OCI-LY7 (cell line): ENCODE measurements at regions not wholly inside any gene's neighbourhood (a gene's known extent, or its start where the extent isn't known, plus 50 kb on each side); places are given as distances from the start of the nearest gene placed in this dataset.

Experiments
- BruUV-seq: library from RNA; stranded (reverse); fragments of 400-500 nt; replicated peaks from 2 replicates; lab custom pipeline; 2021; lab: Mats Ljungman, UMichigan
- CTCF ChIA-PET: fragments of 300-600 bp; sonication (Branson Sonifier 250); formaldehyde crosslinking; loops from one replicate; lab custom pipeline; 2022; ENCODE audit warnings: antibody characterized with exemption; ENCODE audit not compliant: unreplicated experiment; lab: Charles Lee
- POLR2A ChIA-PET: fragments of 300-600 bp; sonication (Branson Sonifier 250); formaldehyde crosslinking; loops from one replicate; lab custom pipeline; 2022; ENCODE audit warnings: antibody characterized with exemption; lab: Charles Lee
- DNase-seq: peaks from one replicate; pipeline ENCODE4 v3.0.0-alpha.2; 2015; ENCODE audit warnings: low spot score
- H2AFZ ChIP-seq: fragments of 200-600 bp; sonication (generic), shearing (Covaris generic); 2 replicates; pipeline ENCODE4 v1.6.1; 2014; ENCODE audit warnings: mild to moderate bottlenecking, antibody characterized with exemption, low read length, moderate library complexity
- H3K27ac ChIP-seq: fragments of 200-600 bp; sonication (generic); 2 replicates; pipeline ENCODE4 v1.5.1; 2014; ENCODE audit warnings: mixed run types, low read depth, mild to moderate bottlenecking, moderate library complexity, low read length, inconsistent platforms; ENCODE audit not compliant: poor library complexity, severe bottlenecking
- H3K36me3 ChIP-seq: fragments of 200-600 bp; sonication (generic); 2 replicates; pipeline ENCODE4 v1.6.1; 2014; ENCODE audit warnings: mild to moderate bottlenecking, antibody characterized with exemption, low read length, moderate library complexity, mixed read lengths; ENCODE audit not compliant: insufficient read depth
- H3K4me1 ChIP-seq: fragments of 200-600 bp; sonication (generic); 2 replicates; pipeline ENCODE4 v1.5.1; 2014; ENCODE audit warnings: mild to moderate bottlenecking, low read length; ENCODE audit not compliant: insufficient read depth, poor library complexity, severe bottlenecking
- H3K4me2 ChIP-seq: fragments of 200-600 bp; sonication (generic); 2 replicates; pipeline ENCODE4 v1.6.1; 2014; ENCODE audit warnings: mild to moderate bottlenecking, low read length
- H3K4me3 ChIP-seq: fragments of 200-600 bp; sonication (generic); 2 replicates; pipeline ENCODE4 v1.5.1; 2014; ENCODE audit warnings: mild to moderate bottlenecking, low read depth, low read length; ENCODE audit not compliant: poor library complexity, severe bottlenecking
- H3K79me2 ChIP-seq: fragments of 200-600 bp; sonication (generic); 2 replicates; pipeline ENCODE4 v1.6.1; 2016; ENCODE audit warnings: low read depth, mild to moderate bottlenecking, low read length, moderate library complexity, mixed read lengths; ENCODE audit not compliant: insufficient read depth
- H3K9me2 ChIP-seq: fragments of 200-600 bp; sonication (generic); 2 replicates; pipeline ENCODE4 v1.6.1; 2016; ENCODE audit warnings: mild to moderate bottlenecking, low read length, mixed read lengths; ENCODE audit not compliant: insufficient read depth
- H3K9me3 ChIP-seq: fragments of 200-600 bp; sonication (generic); 2 replicates; pipeline ENCODE4 v1.6.1; 2014; ENCODE audit warnings: mild to moderate bottlenecking, mixed run types, low read length, mixed read lengths
- H4K20me1 ChIP-seq: fragments of 200-600 bp; sonication (generic); 2 replicates; pipeline ENCODE4 v1.6.1; 2014; ENCODE audit warnings: mild to moderate bottlenecking, antibody characterized with exemption, low read length, moderate library complexity, mixed read lengths; ENCODE audit not compliant: insufficient read depth
- EZH2phosphoT487 ChIP-seq: fragments of 200-600 bp; sonication (generic); IDR thresholded peaks from 2 replicates; pipeline ENCODE4 v1.6.1; 2018; ENCODE audit warnings: low read depth, borderline replicate concordance, mild to moderate bottlenecking, mixed run types, antibody characterized with exemption, low read length, moderate library complexity, mixed read lengths
- intact Hi-C: fragments of 100-400 bp; cut with micrococcal nuclease; formaldehyde crosslinking; loops from one replicate; pipeline ENCODE4 v1.10.0; 2022; ENCODE audit not compliant: unreplicated experiment
- TF ChIP-seq, protein P1 (sequence below): fragments of 200-600 bp; sonication (generic); conservative IDR thresholded peaks from 2 replicates; pipeline ENCODE4 v1.5.1; 2014; ENCODE audit warnings: mild to moderate bottlenecking, antibody characterized with exemption, low read length, moderate library complexity, mixed read lengths

DNA sequence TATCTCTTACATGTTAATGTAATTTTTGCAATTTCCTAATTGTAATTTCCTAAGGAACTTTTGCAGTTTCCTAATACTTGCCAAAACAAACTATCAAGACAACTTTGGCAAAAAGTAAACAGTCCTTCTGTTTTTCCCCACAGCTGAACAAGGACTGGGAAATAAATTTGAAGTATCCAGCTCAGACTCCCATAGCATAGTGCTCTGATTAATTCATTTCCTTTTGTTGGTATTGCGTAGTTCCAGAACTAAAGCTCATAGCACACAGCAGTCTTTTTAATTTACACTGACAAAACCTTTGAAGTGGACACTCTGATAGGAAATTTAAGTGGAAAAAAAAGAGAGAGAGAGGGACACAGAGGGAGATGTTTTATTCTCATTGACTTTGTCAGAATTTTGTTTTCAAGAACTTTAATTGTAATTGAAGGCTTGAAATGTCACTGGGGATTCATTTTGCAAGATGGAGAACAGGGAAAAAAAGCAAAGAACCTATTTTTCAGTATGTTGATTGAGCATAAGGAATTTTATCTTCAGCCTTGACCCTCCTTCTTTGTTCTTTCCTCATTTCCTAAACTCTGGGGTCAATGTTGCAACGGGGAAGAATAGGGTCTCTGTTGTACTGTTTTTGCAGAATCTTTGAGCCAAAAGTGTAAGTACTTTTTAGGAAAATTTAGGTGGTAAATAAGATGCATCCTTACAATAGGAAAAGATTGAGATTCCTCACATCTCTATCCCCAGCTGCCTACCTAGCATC is 232.2 kb upstream of the NPSR1 start:
- H3K79me2 ChIP-seq = no peaks in the 10 kb centered on the region
- CTCF ChIA-PET = no interaction called here
- H4K20me1 ChIP-seq = no peaks in the 10 kb centered on the region
- no TSS peak for BruUV-seq
- no peak for DNase-seq
- no peak overlapping the region for H3K4me2 ChIP-seq
- H3K27ac ChIP-seq = no peak overlapping the region
- no peaks in the 10 kb centered on the region for H3K9me3 ChIP-seq
- no peak overlapping the region for H2AFZ ChIP-seq
- H3K4me1 ChIP-seq = no peaks in the 10 kb centered on the region
- TF ChIP-seq, protein P1, sequence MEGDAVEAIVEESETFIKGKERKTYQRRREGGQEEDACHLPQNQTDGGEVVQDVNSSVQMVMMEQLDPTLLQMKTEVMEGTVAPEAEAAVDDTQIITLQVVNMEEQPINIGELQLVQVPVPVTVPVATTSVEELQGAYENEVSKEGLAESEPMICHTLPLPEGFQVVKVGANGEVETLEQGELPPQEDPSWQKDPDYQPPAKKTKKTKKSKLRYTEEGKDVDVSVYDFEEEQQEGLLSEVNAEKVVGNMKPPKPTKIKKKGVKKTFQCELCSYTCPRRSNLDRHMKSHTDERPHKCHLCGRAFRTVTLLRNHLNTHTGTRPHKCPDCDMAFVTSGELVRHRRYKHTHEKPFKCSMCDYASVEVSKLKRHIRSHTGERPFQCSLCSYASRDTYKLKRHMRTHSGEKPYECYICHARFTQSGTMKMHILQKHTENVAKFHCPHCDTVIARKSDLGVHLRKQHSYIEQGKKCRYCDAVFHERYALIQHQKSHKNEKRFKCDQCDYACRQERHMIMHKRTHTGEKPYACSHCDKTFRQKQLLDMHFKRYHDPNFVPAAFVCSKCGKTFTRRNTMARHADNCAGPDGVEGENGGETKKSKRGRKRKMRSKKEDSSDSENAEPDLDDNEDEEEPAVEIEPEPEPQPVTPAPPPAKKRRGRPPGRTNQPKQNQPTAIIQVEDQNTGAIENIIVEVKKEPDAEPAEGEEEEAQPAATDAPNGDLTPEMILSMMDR = no peak
- no peak for TF ChIP-seq EZH2phosphoT487
- POLR2A ChIA-PET = no interaction called here
- intact Hi-C loops = no loop called here
- no peak overlapping the region for H3K4me3 ChIP-seq
- no peaks in the 10 kb centered on the region for H3K9me2 ChIP-seq
- no peaks in the 10 kb centered on the region for H3K36me3 ChIP-seq

DNA sequence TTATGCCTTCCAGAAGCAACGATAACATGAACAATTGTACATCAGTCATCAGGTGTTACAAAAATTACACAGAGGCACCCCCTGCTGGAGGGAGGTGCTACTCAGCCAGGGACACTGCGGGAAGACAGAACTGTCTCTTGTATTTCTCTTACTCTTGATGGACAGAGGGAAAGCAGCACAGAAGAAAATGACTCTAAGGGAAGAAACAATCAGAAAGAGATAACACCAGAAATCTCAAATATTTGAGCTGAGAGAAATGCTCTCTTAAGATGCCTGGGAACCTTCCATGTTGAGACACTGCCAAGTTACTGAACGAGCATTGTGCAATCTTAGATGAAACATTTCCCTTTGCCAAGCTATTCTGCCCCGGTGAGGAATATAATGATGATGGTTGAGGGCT is 227.6 kb upstream of the NPSR1 start:
- Histone ChIP-seq H3K79me2 (no peaks in the 10 kb centered on the region), H2AFZ (no peak overlapping the region), H3K4me2 (no peak overlapping the region), H3K9me2 (no peaks in the 10 kb centered on the region), H4K20me1 (no peaks in the 10 kb centered on the region), H3K4me3 (no peak overlapping the region), H3K36me3 (no peaks in the 10 kb centered on the region), H3K4me1 (no peaks in the 10 kb centered on the region), H3K27ac (no peak overlapping the region), H3K9me3 (no peaks in the 10 kb centered on the region)
- no peak for DNase-seq
- CTCF ChIA-PET = no interaction called here
- POLR2A ChIA-PET = no interaction called here
- intact Hi-C loops = no loop called here
- no TSS peak for BruUV-seq
- TF ChIP-seq EZH2phosphoT487 = no peak
- TF ChIP-seq, protein P1 = peak; percentile 56

DNA sequence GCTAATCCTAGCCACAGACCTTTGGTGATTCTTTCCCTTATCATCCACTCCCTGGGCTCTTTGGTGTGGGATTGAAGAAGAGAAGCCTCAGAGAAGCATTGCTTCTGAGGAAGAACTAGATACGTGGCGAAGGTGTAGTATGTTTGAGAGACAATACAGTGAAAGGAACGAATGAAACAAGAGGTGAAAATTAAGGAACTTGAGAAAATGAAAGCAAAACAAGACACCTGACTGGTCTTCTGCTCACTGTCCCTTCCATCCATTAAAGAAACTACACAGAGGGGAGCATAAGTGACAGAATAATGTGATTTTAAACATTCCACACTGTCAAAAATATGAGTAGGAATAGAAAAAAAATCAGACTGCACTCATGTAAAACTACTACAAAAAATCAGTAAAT is 219.6 kb upstream of the NPSR1 start:
- no peak overlapping the region for H2AFZ ChIP-seq
- no peak overlapping the region for H3K4me2 ChIP-seq
- no peaks in the 10 kb centered on the region for H3K9me2 ChIP-seq
- no peaks in the 10 kb centered on the region for H3K36me3 ChIP-seq
- TF ChIP-seq, protein P1 = no peak
- TF ChIP-seq EZH2phosphoT487 = no peak
- no TSS peak for BruUV-seq
- no peak overlapping the region for H3K4me3 ChIP-seq
- H4K20me1 ChIP-seq = no peaks in the 10 kb centered on the region
- H3K79me2 ChIP-seq = no peaks in the 10 kb centered on the region
- no peak overlapping the region for H3K27ac ChIP-seq
- ChIA-PET CTCF (no interaction called here), POLR2A (interaction anchor here (0.6 kb wide), 1 partner anchor 111 kb away, joined by 3 read pairs; no protein-coding TSS in a partner anchor)
- no peak for DNase-seq
- intact Hi-C loops = no loop called here
- no peaks in the 10 kb centered on the region for H3K4me1 ChIP-seq
- no peaks in the 10 kb centered on the region for H3K9me3 ChIP-seq
